ENCODE measurements at regions not wholly inside any gene's neighbourhood (a gene's known extent, or its start where the extent isn't known, plus 50 kb on each side); places are given as distances from the start of the nearest gene placed in this dataset.
"Not testable (repeated sequence)": the region's sequence is repeated elsewhere in the genome, so short reads cannot be mapped to it uniquely, and the experiment has no call there.

GRCh38 chr1:72397786-72398185 is 115.4 kb upstream of the NEGR1 start:
- Histone ChIP-seq H3K9me3 (no peaks in the 10 kb centered on the region), H3K27me3 (no peaks in the 10 kb centered on the region), H3K4me1 (no peaks in the 10 kb centered on the region), H3K4me3 (ENCODE audit: low read depth, low read length) (no peak overlapping the region), H3K36me3 (no peaks in the 10 kb centered on the region)
- DNase-seq, result no peak
- TF ChIP-seq CTCF (IDR thresholded peaks at IDR 0.05; ENCODE audit: low read depth, low read length), result no peak

GRCh38 chr1:72394457-72394856 is 112.1 kb upstream of the NEGR1 start:
- Histone ChIP-seq H3K27me3 (no peaks in the 10 kb centered on the region), H3K36me3 (no peaks in the 10 kb centered on the region), H3K4me3 (ENCODE audit: low read depth, low read length) (no peak overlapping the region), H3K4me1 (no peaks in the 10 kb centered on the region), H3K9me3 (no peaks in the 10 kb centered on the region)
- TF ChIP-seq CTCF (IDR thresholded peaks at IDR 0.05; ENCODE audit: low read depth, low read length), result no peak
- DNase-seq, result no peak

- H3K4me1 ChIP-seq, result no peaks in the 10 kb centered on the region
- no peak for TF ChIP-seq CTCF (IDR thresholded peaks at IDR 0.05; ENCODE audit: low read depth, low read length)
- DNase-seq, result no peak
- H3K4me3 ChIP-seq (ENCODE audit: low read depth, low read length), result no peak overlapping the region
- no peaks in the 10 kb centered on the region for H3K36me3 ChIP-seq
- H3K9me3 ChIP-seq, result no peaks in the 10 kb centered on the region
- no peaks in the 10 kb centered on the region for H3K27me3 ChIP-seq
These were observed 96.7 kb upstream of the NEGR1 start for GRCh38 chr1:72379072-72379471.

GRCh38 chr1:72375226-72375625 is 92.9 kb upstream of the NEGR1 start:
- no peaks in the 10 kb centered on the region for H3K4me1 ChIP-seq
- H3K9me3 ChIP-seq, result no peaks in the 10 kb centered on the region
- H3K27me3 ChIP-seq, result no peaks in the 10 kb centered on the region
- TF ChIP-seq CTCF (IDR thresholded peaks at IDR 0.05; ENCODE audit: low read depth, low read length), result no peak
- no peaks in the 10 kb centered on the region for H3K36me3 ChIP-seq
- no peak overlapping the region for H3K4me3 ChIP-seq (ENCODE audit: low read depth, low read length)
- DNase-seq, result no peak

GRCh38 chr1:72371259-72372035 is 89.1 kb upstream of the NEGR1 start:
- no peak for DNase-seq

GRCh38 chr1:72370836-72371235 is 88.5 kb upstream of the NEGR1 start:
- DNase-seq; H3K27me3 ChIP-seq; H3K9me3 ChIP-seq; H3K4me3 ChIP-seq (ENCODE audit: low read depth, low read length); H3K36me3 ChIP-seq; H3K4me1 ChIP-seq: not testable (repeated sequence)

More at GRCh38 chr1:72371259-72372035, 89.1 kb upstream of the NEGR1 start:
- H3K36me3 ChIP-seq, result no peaks in the 10 kb centered on the region
- H3K9me3 ChIP-seq, result no peaks in the 10 kb centered on the region
- no peak overlapping the region for H3K4me3 ChIP-seq (ENCODE audit: low read depth, low read length)
- no peaks in the 10 kb centered on the region for H3K27me3 ChIP-seq
- no peak for TF ChIP-seq CTCF (IDR thresholded peaks at IDR 0.05; ENCODE audit: low read depth, low read length)
- no peaks in the 10 kb centered on the region for H3K4me1 ChIP-seq
